ENCODE measurements at regions not wholly inside any gene's neighbourhood (a gene's known extent, or its start where the extent isn't known, plus 50 kb on each side); places are given as distances from the start of the nearest gene placed in this dataset.
"Not testable (repeated sequence)": the region's sequence is repeated elsewhere in the genome, so short reads cannot be mapped to it uniquely, and the experiment has no call there.

GRCh38 chr20:43404878-43405277, 52.8 kb upstream of the SRSF6 start:
- ChIA-PET POLR2A (no interaction called here), CTCF (no interaction called here)
- DNase-seq (ENCODE audit: extremely low spot score), result no peak
- TF ChIP-seq PKNOX1 (IDR thresholded peaks at IDR 0.05) (no peak), FOXK2 (IDR thresholded peaks at IDR 0.05) (no peak), L3MBTL2 (conservative IDR thresholded peaks at IDR 0.05) (no peak), HDGF (IDR thresholded peaks at IDR 0.05; ENCODE audit: borderline replicate concordance) (no peak)

GRCh38 chr20:43400882-43401281, 56.8 kb upstream of the SRSF6 start:
- DNase-seq (ENCODE audit: extremely low spot score); POLR2A ChIA-PET; CTCF ChIA-PET: not testable (repeated sequence)

GRCh38 chr20:43398676-43399324, 58.9 kb upstream of the SRSF6 start:
- ChIA-PET CTCF (interaction anchor here (1.5 kb wide), 1 partner anchor 8 kb away, joined by 5 read pairs; no protein-coding TSS in a partner anchor), POLR2A (no interaction called here)
- no peak for DNase-seq (ENCODE audit: extremely low spot score)
- TF ChIP-seq SP1 (IDR thresholded peaks at IDR 0.05) (no peak), ELF4 (IDR thresholded peaks at IDR 0.05) (no peak), FOXA1 (IDR thresholded peaks at IDR 0.05) (no peak), SUZ12 (IDR thresholded peaks at IDR 0.05) (no peak), FOXK2 (IDR thresholded peaks at IDR 0.05) (no peak), LEF1 (IDR thresholded peaks at IDR 0.05; ENCODE audit: borderline replicate concordance) (no peak), ZNF384 (IDR thresholded peaks at IDR 0.05) (no peak), ARNT (IDR thresholded peaks at IDR 0.05) (no peak), PKNOX1 (IDR thresholded peaks at IDR 0.05) (no peak), CTBP1 (IDR thresholded peaks at IDR 0.05; ENCODE audit: borderline replicate concordance) (no peak)

GRCh38 chr20:43397147-43397546, 60.5 kb upstream of the SRSF6 start:
- DNase-seq (ENCODE audit: extremely low spot score), result no peak
- ChIA-PET POLR2A (no interaction called here), CTCF (interaction anchor here (1.6 kb wide), 1 partner anchor 12 kb away, joined by 4 read pairs; no protein-coding TSS in a partner anchor)
- TF ChIP-seq ARNT (IDR thresholded peaks at IDR 0.05) (no peak), BHLHE40 (IDR thresholded peaks at IDR 0.05; ENCODE audit: borderline replicate concordance) (no peak), FOXM1 (IDR thresholded peaks at IDR 0.05; ENCODE audit: borderline replicate concordance) (no peak), LEF1 (IDR thresholded peaks at IDR 0.05; ENCODE audit: borderline replicate concordance) (no peak), CTBP1 (IDR thresholded peaks at IDR 0.05; ENCODE audit: borderline replicate concordance) (no peak), NFRKB (IDR thresholded peaks at IDR 0.05) (no peak), TARDBP (IDR thresholded peaks at IDR 0.05) (no peak)

- CTCF ChIA-PET, result no interaction called here
- TF ChIP-seq NFRKB (IDR thresholded peaks at IDR 0.05), result no peak
- no peak for TF ChIP-seq FOXK2 (IDR thresholded peaks at IDR 0.05)
- no peak for TF ChIP-seq ELF4 (IDR thresholded peaks at IDR 0.05)
- TF ChIP-seq ARNT (IDR thresholded peaks at IDR 0.05), result no peak
- no peak for TF ChIP-seq BHLHE40 (IDR thresholded peaks at IDR 0.05; ENCODE audit: borderline replicate concordance)
- no peak for TF ChIP-seq FOXM1 (IDR thresholded peaks at IDR 0.05; ENCODE audit: borderline replicate concordance)
- no peak for TF ChIP-seq SP1 (IDR thresholded peaks at IDR 0.05)
- TF ChIP-seq L3MBTL2 (conservative IDR thresholded peaks at IDR 0.05), result no peak
- TF ChIP-seq PKNOX1 (IDR thresholded peaks at IDR 0.05), result no peak
- no peak for TF ChIP-seq HDGF (IDR thresholded peaks at IDR 0.05; ENCODE audit: borderline replicate concordance)
- TF ChIP-seq ZNF384 (IDR thresholded peaks at IDR 0.05), result no peak
- no peak for TF ChIP-seq TARDBP (IDR thresholded peaks at IDR 0.05)
- TF ChIP-seq FOXA1 (IDR thresholded peaks at IDR 0.05), result no peak
- TF ChIP-seq CTBP1 (IDR thresholded peaks at IDR 0.05; ENCODE audit: borderline replicate concordance), result no peak
- no peak for TF ChIP-seq SUZ12 (IDR thresholded peaks at IDR 0.05)
- no peak for TF ChIP-seq LEF1 (IDR thresholded peaks at IDR 0.05; ENCODE audit: borderline replicate concordance)
- POLR2A ChIA-PET, result no interaction called here
These were observed 64.6 kb upstream of the SRSF6 start for GRCh38 chr20:43393052-43393451.

GRCh38 chr20:43392561-43392960, 65.1 kb upstream of the SRSF6 start:
- CTCF ChIA-PET, result no interaction called here
- TF ChIP-seq CTBP1 (IDR thresholded peaks at IDR 0.05; ENCODE audit: borderline replicate concordance) (no peak), LEF1 (IDR thresholded peaks at IDR 0.05; ENCODE audit: borderline replicate concordance) (no peak), FOXA1 (IDR thresholded peaks at IDR 0.05) (no peak), TARDBP (IDR thresholded peaks at IDR 0.05) (no peak), HDGF (IDR thresholded peaks at IDR 0.05; ENCODE audit: borderline replicate concordance) (no peak), FOXK2 (IDR thresholded peaks at IDR 0.05) (no peak), PKNOX1 (IDR thresholded peaks at IDR 0.05) (no peak), NFRKB (IDR thresholded peaks at IDR 0.05) (no peak), ARNT (IDR thresholded peaks at IDR 0.05) (no peak), FOXM1 (IDR thresholded peaks at IDR 0.05; ENCODE audit: borderline replicate concordance) (no peak), ELF4 (IDR thresholded peaks at IDR 0.05) (no peak), SUZ12 (IDR thresholded peaks at IDR 0.05) (no peak), SP1 (IDR thresholded peaks at IDR 0.05) (no peak), L3MBTL2 (conservative IDR thresholded peaks at IDR 0.05) (no peak), BHLHE40 (IDR thresholded peaks at IDR 0.05; ENCODE audit: borderline replicate concordance) (no peak), ZNF384 (IDR thresholded peaks at IDR 0.05) (no peak)
- POLR2A ChIA-PET, result no interaction called here
- DNase-seq (ENCODE audit: extremely low spot score), result no peak

More at GRCh38 chr20:43393052-43393451, 64.6 kb upstream of the SRSF6 start:
- no peak for DNase-seq (ENCODE audit: extremely low spot score)
